GM19239 (cell line): ENCODE measurements at regions not wholly inside any gene's neighbourhood (a gene's known extent, or its start where the extent isn't known, plus 50 kb on each side); places are given as distances from the start of the nearest gene placed in this dataset.
"Not testable (repeated sequence)": the region's sequence is repeated elsewhere in the genome, so short reads cannot be mapped to it uniquely, and the experiment has no call there.

Source experiments
- DNase-seq: peaks from one replicate; pipeline ENCODE4 v3.0.0; 2011; ENCODE audit warnings: low spot score; ENCODE audit not compliant: insufficient read length
- FAIRE-seq: peaks from 2 replicates; lab custom pipeline; 2011; peaks lifted over from hg19 to GRCh38; lab: Jason Lieb, UNC

GRCh38 chr12:125797421-125798175, 732.4 kb downstream of the AACS start:
- FAIRE-seq (no peak), DNase-seq (no peak)

- FAIRE-seq (no peak), DNase-seq (no peak)
Measured at GRCh38 chr12:125804660-125805059, 739.4 kb downstream of the AACS start.

GRCh38 chr12:125824276-125824675, 759.0 kb downstream of the AACS start:
- DNase-seq: no peak
- FAIRE-seq: no peak

- FAIRE-seq: no peak
- DNase-seq: no peak
Measured at GRCh38 chr12:125835852-125836251, 770.6 kb downstream of the AACS start.

- DNase-seq: no peak
- FAIRE-seq: no peak
Measured at GRCh38 chr12:125836647-125837046, 771.4 kb downstream of the AACS start.

GRCh38 chr12:125841332-125841731, 776.1 kb downstream of the AACS start:
- no peak for DNase-seq
- FAIRE-seq: no peak

GRCh38 chr12:125852116-125852515, 786.9 kb downstream of the AACS start:
- FAIRE-seq: no peak

GRCh38 chr12:125852679-125853078, 787.4 kb downstream of the AACS start:
- no peak for DNase-seq
- FAIRE-seq: no peak

More at GRCh38 chr12:125852116-125852515, 786.9 kb downstream of the AACS start:
- no peak for DNase-seq

GRCh38 chr12:125853670-125854069, 788.4 kb downstream of the AACS start:
- FAIRE-seq (no peak), DNase-seq (no peak)

GRCh38 chr12:125856366-125856765, 791.1 kb downstream of the AACS start:
- FAIRE-seq: no peak
- no peak for DNase-seq

GRCh38 chr12:125856896-125857295, 791.7 kb downstream of the AACS start:
- no peak for DNase-seq
- FAIRE-seq: no peak

GRCh38 chr12:125860672-125861288, 795.5 kb downstream of the AACS start:
- FAIRE-seq: no peak
- DNase-seq: no peak

- FAIRE-seq (no peak), DNase-seq (no peak)
Measured at GRCh38 chr12:125861299-125862281, 796.4 kb downstream of the AACS start.

- not testable (repeated sequence) for DNase-seq, FAIRE-seq
Measured at GRCh38 chr12:125865236-125865635, 800.0 kb downstream of the AACS start.

GRCh38 chr12:125871811-125872594, 806.8 kb downstream of the AACS start:
- DNase-seq (no peak), FAIRE-seq (no peak)

- no peak for FAIRE-seq
- DNase-seq: no peak
Measured at GRCh38 chr12:125873016-125873415, 807.8 kb downstream of the AACS start.

- no peak for DNase-seq
- FAIRE-seq: no peak
Measured at GRCh38 chr12:125878483-125878882, 813.2 kb downstream of the AACS start.

- DNase-seq: no peak
- no peak for FAIRE-seq
Measured at GRCh38 chr12:125882141-125882540, 816.9 kb downstream of the AACS start.

- DNase-seq (no peak), FAIRE-seq (no peak)
Measured at GRCh38 chr12:125888921-125889320, 823.7 kb downstream of the AACS start.

GRCh38 chr12:125889742-125890141, 824.5 kb downstream of the AACS start:
- FAIRE-seq (no peak), DNase-seq (no peak)
